ENCODE measurements at regions not wholly inside any gene's neighbourhood (a gene's known extent, or its start where the extent isn't known, plus 50 kb on each side); places are given as distances from the start of the nearest gene placed in this dataset.

DNA sequence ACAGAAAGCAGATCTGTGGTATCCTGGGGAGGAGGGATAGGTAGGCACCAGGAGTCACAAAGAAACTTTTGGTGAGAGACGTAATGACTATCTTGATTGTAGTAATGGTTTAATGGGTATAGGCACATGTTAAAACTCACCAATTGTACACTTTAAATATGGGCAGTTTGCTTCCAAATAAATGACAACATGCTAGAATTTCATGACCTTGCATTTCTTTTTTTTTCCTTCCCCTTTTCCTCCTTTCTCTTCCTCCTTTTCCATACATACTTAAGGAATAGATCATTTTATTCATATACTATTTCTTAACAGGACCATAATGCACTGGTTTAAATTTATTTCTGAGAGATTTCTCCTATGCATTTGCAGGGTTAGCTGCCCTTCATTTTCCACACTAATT, 341.8 kb downstream of the TMEM182 start:
- in situ Hi-C loops (cut with HindIII; ENCODE audit: low sequenced_read_pairs), result no loop called here

DNA sequence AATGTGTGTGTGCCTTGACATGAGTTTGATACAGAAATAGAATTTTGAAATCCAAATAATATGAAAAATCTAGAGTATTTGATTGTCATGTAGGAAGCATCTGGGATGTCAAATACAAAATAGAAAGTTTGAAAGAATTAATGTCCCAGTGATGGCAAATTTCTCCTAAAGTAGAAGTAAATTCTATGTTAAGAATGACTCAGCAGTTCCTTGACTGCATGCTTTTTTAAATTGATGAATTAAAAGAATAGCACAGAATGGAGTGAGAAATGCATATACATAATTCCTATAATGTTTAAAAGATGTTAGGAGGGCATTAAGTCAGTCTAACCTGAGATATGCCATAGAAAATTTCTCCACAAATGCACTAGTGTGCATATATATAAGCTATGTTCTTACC, 357.5 kb downstream of the TMEM182 start:
- in situ Hi-C loops (cut with HindIII; ENCODE audit: low sequenced_read_pairs), result no loop called here

DNA sequence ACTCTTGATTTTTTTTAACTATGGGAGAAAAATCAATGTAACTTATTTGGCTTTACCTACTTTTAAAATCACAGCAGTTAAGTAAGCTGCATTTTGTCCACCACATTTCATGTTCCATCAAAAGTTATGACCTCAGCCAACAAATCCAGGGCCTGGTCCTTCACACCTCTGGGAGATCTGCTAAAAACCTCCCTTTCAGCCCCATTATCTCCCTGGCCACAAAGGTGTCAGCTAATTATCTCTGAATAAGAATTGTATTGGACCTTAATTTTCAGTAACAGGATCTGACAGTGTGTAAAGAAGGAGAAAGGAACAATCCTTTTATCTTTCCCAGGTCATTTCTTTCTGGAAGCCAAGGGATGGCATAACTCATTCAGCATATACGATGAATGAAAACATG, 359.3 kb downstream of the TMEM182 start:
- in situ Hi-C loops (cut with HindIII; ENCODE audit: low sequenced_read_pairs), result no loop called here

DNA sequence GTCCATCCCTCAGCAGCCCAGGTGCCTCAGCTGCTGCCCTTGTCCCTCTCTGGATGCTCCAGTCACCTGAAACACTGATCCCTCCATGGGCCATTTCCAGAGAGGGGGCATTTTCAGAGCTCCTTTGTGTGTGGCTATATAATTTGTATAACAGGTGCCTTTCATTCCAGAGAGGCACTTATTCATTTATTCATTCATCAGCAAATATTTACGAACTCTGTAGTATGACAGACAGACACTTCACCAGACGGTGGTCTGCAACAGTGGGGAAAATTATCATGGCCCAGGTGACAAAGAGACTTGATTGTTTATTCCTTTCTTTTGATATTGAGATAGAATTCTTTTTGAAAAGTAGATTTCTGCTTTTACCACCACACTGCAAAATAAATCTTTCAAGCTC, 361.7 kb downstream of the TMEM182 start:
- in situ Hi-C loops (cut with HindIII; ENCODE audit: low sequenced_read_pairs), result no loop called here

DNA sequence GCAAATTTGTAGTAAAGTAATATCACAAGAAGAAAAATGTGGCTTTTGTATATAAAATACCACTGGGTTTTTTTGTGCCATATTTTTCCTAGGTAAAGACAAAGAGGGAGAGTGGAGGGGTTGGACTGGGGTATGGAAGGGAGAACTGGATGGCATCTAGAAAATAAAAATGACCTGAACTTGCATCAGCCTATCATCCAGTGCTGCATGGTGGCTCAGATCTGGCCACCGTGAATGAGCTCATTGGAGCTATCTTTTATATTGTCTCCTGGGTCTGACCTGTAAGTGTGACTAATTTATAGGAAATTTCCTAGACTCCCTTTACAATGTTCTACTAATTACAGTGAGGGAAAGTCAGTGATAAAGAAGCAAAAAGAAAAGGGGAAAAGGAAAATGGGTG, 369.0 kb downstream of the TMEM182 start:
- in situ Hi-C loops (cut with HindIII; ENCODE audit: low sequenced_read_pairs), result no loop called here

DNA sequence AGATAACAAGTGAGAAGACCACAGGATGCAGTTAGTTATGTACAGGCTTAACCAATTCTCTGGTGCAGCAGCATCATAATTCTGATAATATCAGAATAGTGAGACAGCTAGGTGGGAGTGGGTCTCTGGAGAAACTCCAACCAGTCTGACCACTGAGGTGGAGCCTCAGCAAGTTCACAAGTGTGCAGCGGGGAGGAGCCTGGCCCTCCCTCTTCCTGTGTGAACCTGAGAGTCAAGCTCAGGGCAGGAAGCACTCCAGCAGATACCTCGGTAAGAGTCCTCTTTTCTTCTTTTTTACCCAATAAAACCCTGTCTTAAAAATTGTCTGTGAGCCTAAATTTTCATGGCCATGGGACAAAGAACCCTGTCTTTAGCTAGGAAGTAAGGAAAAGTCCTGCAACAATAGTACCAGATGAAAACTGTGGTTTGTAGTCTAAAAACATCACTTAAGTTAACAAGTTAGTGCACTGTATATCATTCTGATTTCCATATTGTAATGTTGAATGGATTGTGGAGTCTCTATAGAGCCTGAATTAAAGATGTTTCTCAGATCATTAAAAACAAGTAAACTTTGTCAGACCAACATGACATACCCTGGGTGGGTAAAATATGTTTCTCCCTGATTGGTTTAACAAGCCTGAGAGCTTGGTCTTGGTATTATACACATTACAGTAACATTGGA, 370.8 kb downstream of the TMEM182 start:
- in situ Hi-C loops (cut with HindIII; ENCODE audit: low sequenced_read_pairs), result no loop called here

DNA sequence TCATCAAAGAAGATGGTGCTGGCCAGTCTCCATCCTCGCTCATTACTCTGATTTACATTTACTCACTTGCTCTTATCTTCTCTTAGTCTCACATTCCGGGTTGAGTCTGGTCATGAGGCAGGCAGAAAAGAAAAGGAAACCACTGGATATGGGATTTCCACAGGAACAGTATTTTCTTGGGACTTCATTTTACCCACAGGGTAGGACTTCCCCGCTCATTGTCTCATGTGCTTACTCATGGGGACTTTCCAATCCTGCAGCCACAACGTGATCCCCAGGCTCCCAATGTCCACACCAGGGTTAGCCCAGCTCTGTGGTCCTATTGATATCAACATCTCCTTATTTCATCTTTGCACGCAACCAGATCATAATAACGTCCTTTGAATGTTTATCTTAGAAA, 373.8 kb downstream of the TMEM182 start:
- in situ Hi-C loops (cut with HindIII; ENCODE audit: low sequenced_read_pairs), result no loop called here

DNA sequence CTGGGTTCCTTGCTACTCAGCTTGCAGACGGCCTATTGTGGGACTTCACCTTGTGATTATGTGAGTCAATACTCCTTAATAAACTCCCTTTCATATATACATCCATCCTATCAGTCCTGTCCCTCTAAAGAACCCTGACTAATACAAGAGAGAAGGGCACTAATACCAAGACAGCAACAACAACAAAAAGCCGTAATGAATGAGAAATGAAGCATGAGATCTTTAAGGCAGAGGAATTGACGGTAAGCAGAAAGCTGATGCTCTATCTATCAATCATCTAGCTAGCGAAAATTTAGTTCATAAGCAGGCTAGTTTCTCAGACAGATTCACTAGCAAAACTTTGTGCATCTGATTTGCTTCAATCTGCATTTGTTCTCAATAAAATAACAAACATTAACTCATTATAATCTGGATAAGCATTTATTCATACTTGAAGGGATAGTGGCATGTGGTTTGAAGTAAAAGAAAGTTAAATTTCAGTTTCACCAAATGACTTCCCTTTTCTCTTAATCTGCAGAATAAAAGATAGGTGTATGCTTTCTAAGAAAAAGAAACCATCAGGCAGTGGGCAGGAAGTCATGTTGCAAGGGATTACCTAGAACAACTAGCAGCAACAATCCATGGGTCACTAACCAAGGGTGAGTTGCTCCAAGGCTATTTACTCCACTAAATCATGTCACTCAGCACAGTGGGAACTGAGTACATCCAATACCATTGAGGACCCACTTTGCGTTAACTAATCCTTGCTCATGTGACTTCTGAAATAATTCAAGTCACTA, 376.5 kb downstream of the TMEM182 start:
- in situ Hi-C loops (cut with HindIII; ENCODE audit: low sequenced_read_pairs), result no loop called here

DNA sequence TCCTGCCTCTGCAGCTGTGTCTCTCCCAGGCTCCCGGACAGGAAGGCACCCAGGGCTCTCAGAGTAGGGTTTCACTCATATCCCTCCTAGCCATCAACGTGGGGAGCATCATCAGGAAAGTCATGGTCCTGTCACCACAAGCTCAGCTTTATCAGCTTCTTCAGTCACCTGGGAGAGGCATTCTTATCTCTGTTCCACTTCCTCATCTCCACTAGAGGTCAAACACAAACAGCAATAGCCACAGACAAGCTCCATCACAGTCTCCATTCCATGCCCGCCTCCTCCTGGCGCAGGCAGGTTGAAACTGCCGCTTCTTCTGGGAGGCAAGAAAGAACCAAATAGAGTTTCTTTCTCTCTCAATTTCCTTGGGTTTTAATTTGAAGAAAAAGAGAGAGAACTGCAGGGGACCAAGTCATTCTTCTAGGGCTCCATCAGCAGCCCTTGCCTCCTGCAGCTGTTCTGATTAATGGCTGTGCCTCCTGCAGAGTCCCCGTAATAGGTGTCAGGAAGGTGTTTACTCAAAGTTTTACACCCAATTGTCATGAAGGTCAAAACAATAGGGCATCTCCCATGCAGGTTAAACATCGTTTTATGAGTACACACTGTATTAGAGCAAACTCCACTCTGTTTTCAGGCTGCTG, 377.9 kb downstream of the TMEM182 start:
- in situ Hi-C loops (cut with HindIII; ENCODE audit: low sequenced_read_pairs), result no loop called here

DNA sequence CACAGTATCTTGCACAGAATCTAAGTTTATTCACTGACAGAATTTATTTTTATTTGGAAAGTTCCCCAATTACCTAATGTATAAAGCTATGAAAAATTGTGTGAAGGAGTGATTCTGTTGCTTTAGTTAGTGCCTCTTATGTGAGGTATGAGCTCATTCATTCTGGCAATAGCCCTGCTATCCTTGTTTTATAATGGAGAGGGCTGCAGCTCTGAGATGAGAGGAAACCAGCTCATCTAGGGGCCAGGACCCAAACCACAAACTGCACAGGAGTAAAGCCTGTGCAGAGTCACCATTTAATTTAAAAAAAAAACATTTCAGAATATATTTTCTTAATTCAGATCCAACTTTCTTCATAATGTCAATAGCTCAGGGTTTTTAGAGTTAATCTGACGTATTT, 383.0 kb downstream of the TMEM182 start:
- in situ Hi-C loops (cut with HindIII; ENCODE audit: low sequenced_read_pairs), result no loop called here

DNA sequence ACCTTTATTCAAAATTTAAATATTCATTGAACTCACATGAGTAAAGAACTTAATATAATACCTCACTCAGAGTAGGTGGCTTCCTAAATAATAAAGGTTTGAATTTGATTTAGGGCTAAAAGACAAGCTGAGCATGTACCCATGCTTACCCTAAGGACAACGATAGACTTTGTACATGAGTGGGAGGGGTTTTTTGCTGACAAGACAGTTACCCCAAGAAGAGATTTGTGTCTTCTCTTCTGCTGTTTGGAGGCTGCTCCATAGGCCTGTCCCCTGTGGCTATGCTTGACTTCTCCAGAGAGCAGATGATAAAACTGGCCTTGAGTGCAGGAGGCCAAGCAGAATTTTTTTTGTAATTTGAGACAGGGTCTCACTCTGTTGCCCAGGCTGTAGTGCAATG, 383.9 kb downstream of the TMEM182 start:
- in situ Hi-C loops (cut with HindIII; ENCODE audit: low sequenced_read_pairs), result no loop called here

DNA sequence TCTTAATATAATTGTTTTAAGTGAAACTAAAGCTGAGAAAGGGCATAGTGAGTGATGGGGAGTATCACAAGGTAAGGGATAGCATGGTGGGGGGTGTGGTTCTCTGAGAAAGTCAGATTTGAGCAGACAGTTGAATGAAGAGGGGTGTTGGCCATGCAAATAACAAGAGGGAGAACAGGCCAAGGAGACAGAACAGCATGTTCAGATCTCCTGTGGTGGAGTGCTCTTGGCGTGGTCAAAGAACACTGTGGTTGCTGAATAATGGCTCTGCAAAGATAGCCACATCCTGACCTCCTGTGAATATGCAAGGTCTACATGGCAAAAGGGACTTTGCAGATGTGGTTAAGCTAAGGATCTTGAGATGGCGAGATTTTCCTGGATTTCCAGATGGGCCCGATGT, 389.2 kb downstream of the TMEM182 start:
- in situ Hi-C loops (cut with HindIII; ENCODE audit: low sequenced_read_pairs), result no loop called here

DNA sequence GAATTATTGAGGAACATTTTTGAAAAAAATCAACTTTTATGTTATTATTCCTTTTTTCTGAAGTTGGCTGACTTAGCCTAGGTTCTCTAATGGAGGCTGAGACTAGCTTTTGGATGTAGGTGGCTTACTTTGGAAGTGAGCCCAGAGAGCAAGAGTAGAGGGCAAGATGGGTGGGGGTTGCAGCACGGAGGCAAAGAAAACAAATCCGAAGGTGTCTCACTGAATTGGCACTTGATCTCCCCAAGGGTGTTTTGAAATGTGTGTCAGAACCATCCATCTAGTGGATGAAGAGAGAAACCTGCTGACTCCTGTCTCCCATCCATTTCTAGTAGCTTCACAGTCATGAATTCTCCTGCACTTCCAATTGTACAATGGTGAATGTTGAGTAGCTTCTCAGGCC, 390.7 kb downstream of the TMEM182 start:
- in situ Hi-C loops (cut with HindIII; ENCODE audit: low sequenced_read_pairs), result no loop called here

DNA sequence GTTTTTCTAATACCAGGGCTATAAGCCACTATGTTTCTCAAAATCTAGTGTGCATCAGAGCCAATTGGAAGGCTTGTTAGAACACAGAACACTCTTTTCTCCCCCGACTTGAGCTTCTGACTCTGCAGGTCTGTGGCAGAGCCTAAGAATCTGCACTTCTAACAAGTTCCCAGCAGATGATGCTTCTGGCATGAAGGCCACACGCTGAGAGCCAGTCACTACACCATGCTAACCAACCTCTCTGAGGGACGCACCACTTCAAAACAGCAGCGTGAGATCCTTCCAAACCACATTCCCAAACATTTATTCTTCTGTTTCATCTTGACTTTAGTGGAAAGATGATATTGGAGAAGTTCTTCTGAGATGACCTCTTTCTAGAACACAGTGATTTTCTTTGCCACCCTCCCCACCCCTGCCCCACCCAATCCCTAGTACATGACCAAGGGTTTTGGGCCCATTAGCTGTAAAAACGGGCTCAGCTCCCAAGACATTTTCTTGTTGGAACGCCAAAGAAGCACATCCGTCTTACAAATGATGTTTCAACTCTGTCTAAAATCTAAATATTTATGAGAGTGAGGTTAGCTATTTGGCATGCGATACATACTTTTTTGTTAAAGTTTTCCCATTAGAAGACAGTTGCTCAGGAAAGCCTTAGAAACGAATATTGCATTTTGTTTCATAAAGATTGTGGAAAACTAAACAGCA, 391.9 kb downstream of the TMEM182 start:
- in situ Hi-C loops (cut with HindIII; ENCODE audit: low sequenced_read_pairs), result no loop called here

DNA sequence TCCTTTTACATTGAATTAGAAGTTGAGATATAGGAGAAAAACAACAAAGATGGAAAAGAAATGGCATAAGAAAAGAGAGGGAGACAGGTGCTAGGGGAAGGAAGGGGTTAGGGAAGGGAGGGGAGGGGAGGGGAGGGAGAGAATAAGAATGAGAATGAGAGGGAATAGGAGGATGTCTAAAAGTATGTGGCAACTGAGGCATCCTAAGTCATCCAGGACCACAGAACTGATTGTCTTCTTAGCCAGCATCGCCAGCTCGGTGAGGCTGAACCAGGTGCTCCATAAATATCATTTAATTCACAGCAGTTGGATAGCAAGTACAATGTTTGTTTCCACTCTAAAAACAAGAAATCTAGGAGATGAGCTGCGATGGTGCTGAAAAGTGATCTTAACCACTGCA, 393.5 kb downstream of the TMEM182 start:
- in situ Hi-C loops (cut with HindIII; ENCODE audit: low sequenced_read_pairs), result no loop called here

DNA sequence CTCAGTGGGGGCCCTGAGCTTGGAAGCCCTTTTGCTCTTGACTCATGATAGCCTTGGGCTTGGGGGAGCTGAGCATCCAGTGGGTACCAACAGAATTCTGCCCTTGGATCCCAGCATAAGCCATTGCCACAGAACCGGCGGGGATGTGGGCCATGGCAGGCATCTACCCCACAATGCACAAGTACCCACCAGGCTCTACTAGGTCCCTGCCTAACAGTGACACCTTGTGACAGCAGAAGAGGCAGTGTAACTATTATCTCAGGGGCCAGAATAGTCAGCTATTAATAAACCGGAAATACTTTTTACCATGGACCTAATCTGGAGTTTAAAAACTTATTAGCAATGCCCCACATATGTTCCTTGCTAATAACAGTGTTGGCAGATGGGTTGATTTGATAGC, 397.2 kb downstream of the TMEM182 start:
- in situ Hi-C loops (cut with HindIII; ENCODE audit: low sequenced_read_pairs), result no loop called here

DNA sequence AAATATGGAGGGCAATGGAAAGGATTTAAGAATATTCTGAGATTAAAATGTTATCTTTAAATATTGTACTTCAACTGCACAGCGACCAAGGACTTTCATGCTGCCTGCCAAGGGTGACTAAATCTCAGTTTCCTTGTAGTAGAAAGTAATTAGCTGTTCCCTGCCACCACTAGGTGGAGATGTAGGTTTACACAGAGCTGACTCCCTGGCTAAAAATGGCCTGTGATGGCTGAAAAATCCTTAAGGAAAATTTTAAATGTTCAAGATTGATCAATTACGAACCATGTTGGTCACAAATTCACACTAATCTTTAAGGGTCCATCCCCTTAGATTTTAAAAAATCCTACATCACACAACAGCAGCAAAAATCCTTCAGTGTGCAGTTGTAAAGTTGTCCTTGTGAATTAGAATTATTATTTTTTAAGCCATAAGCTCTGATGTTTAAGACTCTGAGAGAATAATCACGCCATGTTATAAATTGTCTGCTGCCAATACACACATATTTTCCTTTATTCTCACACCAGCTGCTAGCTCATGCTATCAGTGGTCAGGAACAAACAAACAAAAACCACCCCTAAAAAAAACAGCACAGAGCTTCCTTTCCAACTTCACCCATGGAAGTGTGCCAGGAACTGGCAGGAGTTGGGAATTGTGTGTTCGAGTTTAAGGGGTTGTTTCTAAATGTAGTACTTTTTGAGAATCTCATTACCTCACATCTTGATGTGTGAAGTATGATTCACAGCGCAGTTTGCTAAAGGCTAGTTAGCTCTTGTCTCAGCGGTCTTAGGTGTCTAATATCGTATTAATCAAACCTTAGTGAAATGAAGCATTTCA, 399.8 kb downstream of the TMEM182 start:
- in situ Hi-C loops (cut with HindIII; ENCODE audit: low sequenced_read_pairs), result no loop called here

DNA sequence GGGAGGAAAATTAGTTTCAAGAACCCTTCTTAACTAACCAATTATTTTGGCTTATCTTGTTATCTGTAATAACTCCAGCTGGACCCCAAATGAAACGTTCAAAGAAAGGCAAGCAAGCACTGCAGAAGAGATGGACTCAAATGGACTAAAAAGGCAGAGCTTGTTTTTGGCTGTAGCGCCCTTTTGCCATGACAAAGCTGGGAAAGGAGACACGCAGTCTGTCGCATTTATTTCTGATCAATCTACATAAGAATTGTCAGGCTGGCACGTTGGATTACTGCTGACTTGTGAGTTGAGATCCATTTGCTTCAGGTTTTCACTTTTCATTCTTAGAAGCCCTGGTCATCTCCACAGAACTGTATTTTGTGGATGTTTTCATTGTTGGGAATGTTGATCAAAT, 402.9 kb downstream of the TMEM182 start:
- in situ Hi-C loops (cut with HindIII; ENCODE audit: low sequenced_read_pairs), result no loop called here

DNA sequence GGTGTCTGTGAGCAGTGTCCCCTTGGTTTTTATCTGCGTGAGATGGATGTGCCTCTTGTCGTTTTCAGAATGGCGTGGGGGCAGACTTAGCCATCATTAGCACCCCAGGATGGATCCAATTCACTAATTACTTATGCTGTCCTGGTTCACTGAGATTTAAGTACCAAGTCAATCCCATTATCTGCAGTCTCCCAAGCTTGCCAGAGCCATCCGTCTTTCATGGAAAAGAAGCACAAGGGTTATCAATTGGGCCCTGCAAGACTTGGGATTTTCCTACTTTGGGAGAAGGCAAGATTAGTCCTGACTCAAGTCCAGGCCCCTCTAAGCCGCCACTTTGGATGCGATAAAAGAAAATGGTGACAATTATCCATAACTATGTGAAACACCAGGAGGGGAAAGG, 404.0 kb downstream of the TMEM182 start:
- in situ Hi-C loops (cut with HindIII; ENCODE audit: low sequenced_read_pairs), result no loop called here

DNA sequence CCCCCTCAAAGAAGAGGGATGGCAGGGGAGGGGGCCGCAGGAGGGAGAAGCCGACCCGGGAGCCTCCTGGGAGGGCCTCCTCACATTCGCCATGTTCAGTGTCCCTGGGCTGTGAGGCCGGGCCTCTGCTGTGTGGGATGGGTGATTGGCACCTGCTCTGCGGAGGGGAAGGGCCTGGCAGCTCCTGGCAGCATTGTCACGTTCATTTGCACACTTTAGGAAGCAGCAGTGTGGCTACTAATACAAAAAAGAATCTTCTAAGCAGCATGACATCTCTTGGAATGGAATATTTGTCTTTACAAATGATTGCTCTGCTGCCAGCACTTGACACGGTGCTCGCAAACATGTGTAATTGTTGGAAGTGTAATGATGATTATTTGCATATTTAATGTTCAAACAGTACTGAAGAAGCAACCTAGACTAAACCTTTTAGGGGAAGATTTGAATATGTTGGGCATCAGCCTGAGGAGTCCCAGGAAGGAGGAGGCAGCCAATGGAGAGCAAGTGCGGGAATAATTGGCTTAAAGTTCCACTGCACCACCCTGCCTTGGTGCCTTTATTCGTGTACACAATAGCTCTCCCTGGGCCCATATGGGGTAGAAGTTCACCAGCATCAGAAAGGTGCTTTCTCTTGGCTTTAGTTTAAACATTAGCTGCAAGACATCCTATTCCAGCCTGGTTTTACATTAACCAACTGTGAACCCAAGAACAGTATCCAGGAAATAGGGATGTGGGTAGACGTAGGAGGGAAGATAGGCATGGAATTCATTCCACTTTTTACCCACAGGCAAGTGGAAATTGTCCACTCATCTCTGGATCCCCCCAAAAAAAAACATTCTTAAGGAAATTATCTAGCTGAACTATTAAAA, 404.9 kb downstream of the TMEM182 start:
- in situ Hi-C loops (cut with HindIII; ENCODE audit: low sequenced_read_pairs), result no loop called here
